ENCODE measurements at regions not wholly inside any gene's neighbourhood (a gene's known extent, or its start where the extent isn't known, plus 50 kb on each side); places are given as distances from the start of the nearest gene placed in this dataset. TPM values are rescaled to one million over a fixed set of nuclear protein-coding genes. Genes with fewer than 3 reads are reported as not detected.

DNA sequence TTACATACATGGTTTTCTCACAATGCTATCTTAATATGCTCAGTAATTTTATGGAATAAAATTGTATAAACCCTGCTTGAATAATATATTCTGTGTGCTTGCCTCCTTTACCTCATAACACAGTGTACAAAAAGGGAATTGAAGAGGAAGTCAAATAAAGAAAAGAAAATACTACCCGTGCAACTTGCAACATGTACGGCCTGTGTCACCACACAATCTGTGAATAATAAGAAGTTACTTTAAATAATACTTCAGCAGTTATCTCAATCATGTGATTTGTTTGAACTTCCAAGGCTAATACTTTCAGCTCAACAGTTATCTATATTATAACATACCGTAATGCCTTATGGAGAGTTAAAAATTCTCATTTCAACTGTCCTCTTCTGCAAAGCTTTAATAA, 58.1 kb upstream of the SATB1 start:
- DNase-seq (ENCODE audit: low spot score): no peak

DNA sequence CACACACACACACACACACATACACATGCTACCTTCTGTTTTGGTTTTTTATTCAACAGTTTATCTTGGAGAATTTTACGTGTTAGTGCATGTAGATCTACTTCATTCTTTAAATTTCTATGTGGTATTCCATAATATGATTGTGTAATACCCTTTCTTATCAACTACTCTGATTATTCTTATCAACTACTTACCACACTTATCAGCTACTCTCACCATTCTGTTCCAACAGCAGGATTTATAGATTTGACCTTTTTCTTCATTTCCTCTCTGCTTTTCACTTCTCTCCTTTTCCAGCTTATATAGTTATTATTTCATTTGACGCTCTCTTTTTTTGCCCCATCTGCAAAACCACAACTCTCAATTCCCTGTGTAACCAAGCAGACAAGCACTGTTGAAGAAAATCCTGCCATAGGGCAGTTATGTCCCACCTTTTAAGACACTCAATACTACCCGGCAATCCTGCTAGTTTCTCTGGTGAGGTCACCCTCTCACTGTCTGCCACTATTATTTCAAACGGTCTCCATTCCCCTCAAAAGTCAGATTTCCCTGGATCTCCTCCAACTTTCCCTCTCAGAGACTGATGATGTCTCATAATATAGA, 56.9 kb upstream of the SATB1 start:
- DNase-seq (ENCODE audit: low spot score): no peak

DNA sequence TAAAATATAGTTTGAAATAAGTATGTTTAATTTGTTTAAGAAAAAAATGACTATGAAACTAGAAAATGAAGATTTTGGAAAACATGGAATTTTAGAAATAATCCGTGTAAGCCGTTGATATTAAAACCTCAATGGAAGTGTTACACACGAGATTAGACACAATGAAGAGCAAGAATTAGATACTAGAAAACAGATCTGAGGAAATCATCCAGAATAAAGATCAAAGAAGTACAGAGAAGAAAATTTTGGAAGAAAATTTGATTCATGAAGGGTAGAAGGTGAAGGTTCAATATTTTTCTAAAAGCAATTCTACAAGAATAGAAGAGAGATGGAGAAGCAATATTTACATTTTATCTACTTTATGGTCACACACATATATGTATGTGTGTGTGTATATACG, 52.5 kb upstream of the SATB1 start:
- no peak for DNase-seq (ENCODE audit: low spot score)

Small RNAs in the stretch of these regions (small RNA-seq; reads per million reads assigned to genes)
- not detected for gene RNU6-138P

Measured in HT-29 (cell line).